ENCODE measurements at regions not wholly inside any gene's neighbourhood (a gene's known extent, or its start where the extent isn't known, plus 50 kb on each side); places are given as distances from the start of the nearest gene placed in this dataset.

- TF ChIP-seq CTCF (IDR thresholded peaks at IDR 0.05; ENCODE audit: unreplicated experiment), result no peak
- no peak overlapping the region for H3K4me3 Mint-ChIP-seq
- H3K36me3 Mint-ChIP-seq, result no peaks in the 10 kb centered on the region
- no peak overlapping the region for H3K27ac Mint-ChIP-seq
- peaks cover 42% of the 10 kb centered on the region for H3K4me1 Mint-ChIP-seq
- H3K27me3 Mint-ChIP-seq (ENCODE audit: low read depth), result peaks cover 20% of the 10 kb centered on the region
- no peak for DNase-seq (ENCODE audit: low spot score in 2 of 2, unreplicated experiment in 2 of 2)
- H3K9me3 Mint-ChIP-seq, result no peaks in the 10 kb centered on the region
These were observed 178.8 kb upstream of the STAC start for GRCh38 chr3:36201546-36201945.

- Mint-ChIP-seq H3K36me3 (no peaks in the 10 kb centered on the region), H3K4me3 (peak overlapping the region; percentile 11), H3K4me1 (peaks cover 74% of the 10 kb centered on the region)
These were observed 173.2 kb upstream of the STAC start for GRCh38 chr3:36206956-36207580.

GRCh38 chr3:36210840-36211651 lies 169.3 kb upstream of the STAC start:
- Mint-ChIP-seq H3K9me3 (no peaks in the 10 kb centered on the region), H3K36me3 (no peaks in the 10 kb centered on the region), H3K27ac (no peak overlapping the region), H3K27me3 (ENCODE audit: low read depth) (peaks cover 10% of the 10 kb centered on the region), H3K4me1 (peaks cover 67% of the 10 kb centered on the region), H3K4me3 (no peak overlapping the region)
- no peak for DNase-seq (ENCODE audit: low spot score in 2 of 2, unreplicated experiment in 2 of 2)
- TF ChIP-seq CTCF (IDR thresholded peaks at IDR 0.05; ENCODE audit: unreplicated experiment), result no peak

More at GRCh38 chr3:36206956-36207580, 173.2 kb upstream of the STAC start:
- peaks cover 13% of the 10 kb centered on the region for H3K27me3 Mint-ChIP-seq (ENCODE audit: low read depth)
- TF ChIP-seq CTCF (IDR thresholded peaks at IDR 0.05; ENCODE audit: unreplicated experiment), result no peak
- H3K9me3 Mint-ChIP-seq, result no peaks in the 10 kb centered on the region
- H3K27ac Mint-ChIP-seq, result peak overlapping the region; percentile 48
- DNase-seq (ENCODE audit: low spot score in 2 of 2, unreplicated experiment in 2 of 2), result no peak

GRCh38 chr3:36211652-36211999 lies 168.7 kb upstream of the STAC start:
- Mint-ChIP-seq H3K4me3 (no peak overlapping the region), H3K36me3 (no peaks in the 10 kb centered on the region), H3K4me1 (peaks cover 61% of the 10 kb centered on the region), H3K27ac (no peak overlapping the region), H3K9me3 (no peaks in the 10 kb centered on the region), H3K27me3 (ENCODE audit: low read depth) (peaks cover 10% of the 10 kb centered on the region)
- DNase-seq (ENCODE audit: low spot score in 2 of 2, unreplicated experiment in 2 of 2), result no peak
- no peak for TF ChIP-seq CTCF (IDR thresholded peaks at IDR 0.05; ENCODE audit: unreplicated experiment)

GRCh38 chr3:36212251-36212650 lies 168.1 kb upstream of the STAC start:
- H3K36me3 Mint-ChIP-seq, result no peaks in the 10 kb centered on the region
- no peak overlapping the region for H3K27ac Mint-ChIP-seq
- no peak for TF ChIP-seq CTCF (IDR thresholded peaks at IDR 0.05; ENCODE audit: unreplicated experiment)
- H3K4me3 Mint-ChIP-seq, result no peak overlapping the region
- H3K4me1 Mint-ChIP-seq, result peaks cover 57% of the 10 kb centered on the region
- H3K9me3 Mint-ChIP-seq, result peaks cover 2% of the 10 kb centered on the region
- DNase-seq (ENCODE audit: low spot score in 2 of 2, unreplicated experiment in 2 of 2), result no peak
- H3K27me3 Mint-ChIP-seq (ENCODE audit: low read depth), result peaks cover 10% of the 10 kb centered on the region

Data from mesothelial cell of epicardium (in vitro differentiated cells).